ENCODE measurements at regions not wholly inside any gene's neighbourhood (a gene's known extent, or its start where the extent isn't known, plus 50 kb on each side); places are given as distances from the start of the nearest gene placed in this dataset.

GRCh38 chr2:16123856-16124780 is 183.8 kb downstream of the MYCN start:
- no peak for DNase-seq

DNA sequence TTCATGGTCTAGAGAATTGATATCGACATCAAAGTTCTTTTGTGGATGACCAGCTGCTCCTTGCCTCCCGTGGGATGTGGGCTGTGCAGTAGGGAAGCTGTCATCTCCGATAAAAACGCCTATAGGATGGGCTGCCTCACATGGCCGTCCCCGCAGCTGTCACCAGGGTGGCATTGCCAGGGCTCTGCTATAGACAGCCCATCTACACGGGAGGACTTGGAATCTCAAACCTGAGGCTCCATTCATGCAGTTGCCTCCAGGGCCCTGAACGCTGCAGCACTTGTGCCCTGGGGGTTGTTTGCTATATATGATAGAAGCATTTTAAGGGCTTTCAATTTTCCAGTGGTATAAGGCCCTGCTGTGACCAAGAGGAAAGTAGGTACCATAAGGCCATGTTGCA is 183.1 kb downstream of the MYCN start:
- DNase-seq = no peak

GRCh38 chr2:16122556-16122955 is 182.2 kb downstream of the MYCN start:
- no peak for DNase-seq

- no peak for DNase-seq
Measured at GRCh38 chr2:16121986-16122390, 181.6 kb downstream of the MYCN start.

GRCh38 chr2:16121231-16121985 is 181.1 kb downstream of the MYCN start:
- no peak for DNase-seq

- DNase-seq = no peak
Measured at GRCh38 chr2:16120591-16121180, 180.3 kb downstream of the MYCN start.

DNA sequence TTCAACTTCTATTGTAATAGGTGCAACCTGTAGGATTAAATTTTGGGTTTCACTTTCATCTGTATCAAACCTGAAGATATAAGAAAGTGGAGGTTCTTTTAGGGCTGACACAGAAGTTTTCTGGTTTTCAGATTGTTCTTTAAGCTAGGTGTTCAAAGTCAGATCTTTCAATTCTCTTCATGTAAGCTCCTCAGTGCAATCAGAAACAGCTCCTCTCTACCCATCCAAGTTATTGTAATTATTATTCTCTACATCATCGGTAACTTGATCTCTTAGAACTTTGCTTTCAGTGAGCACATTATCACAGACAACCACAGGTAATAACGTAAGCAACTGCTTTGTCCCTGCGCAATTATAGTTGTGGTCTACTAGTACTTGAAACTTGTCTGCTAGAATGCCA is 179.4 kb downstream of the MYCN start:
- DNase-seq = no peak

DNA sequence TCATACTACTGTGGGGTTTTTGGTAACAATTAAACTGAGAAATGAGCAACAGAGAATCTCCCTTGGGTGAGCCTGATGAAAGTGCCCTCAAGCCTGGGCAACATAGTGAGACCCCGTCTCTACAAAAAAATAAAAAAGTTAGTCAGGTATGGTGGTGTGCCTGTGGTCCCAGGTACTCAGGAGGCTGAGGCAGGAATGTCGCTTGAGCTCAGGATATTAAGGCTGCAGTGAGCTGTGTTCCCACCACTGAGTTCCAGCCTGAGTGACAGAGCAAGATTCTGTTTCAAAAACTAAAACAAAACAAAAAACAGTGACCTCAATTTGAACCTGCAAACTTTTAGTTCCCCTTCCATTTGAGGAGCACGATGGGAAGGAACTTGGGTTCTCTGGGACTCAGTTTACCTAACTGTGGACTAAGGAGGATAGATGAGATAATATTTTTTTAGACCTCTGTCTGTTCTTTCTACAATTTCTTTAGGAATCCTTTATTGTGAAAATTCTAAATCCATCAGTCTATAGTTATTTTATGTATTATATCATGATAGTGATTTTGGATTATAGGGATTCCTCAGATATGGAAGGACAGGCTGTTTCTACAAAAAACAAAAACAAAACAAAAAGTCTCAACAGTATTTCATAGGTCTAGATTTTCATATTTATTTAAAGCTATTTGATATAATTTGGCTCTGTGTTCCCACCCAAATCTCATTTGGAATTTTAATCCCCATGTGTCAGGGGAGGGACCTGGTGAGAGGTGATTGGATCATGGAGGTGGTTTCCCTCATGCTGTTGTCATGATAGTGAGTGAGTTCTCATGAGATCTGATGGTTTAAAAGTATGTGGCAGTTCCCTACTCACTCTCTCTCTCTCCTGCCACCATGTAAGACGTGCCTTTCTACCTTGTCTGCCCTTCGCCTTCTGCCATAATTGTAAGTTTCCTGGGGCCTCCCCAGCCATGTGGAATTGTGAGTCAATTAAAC is 178.6 kb downstream of the MYCN start:
- no peak for DNase-seq

GRCh38 chr2:16117791-16118610 is 177.7 kb downstream of the MYCN start:
- no peak for DNase-seq

DNA sequence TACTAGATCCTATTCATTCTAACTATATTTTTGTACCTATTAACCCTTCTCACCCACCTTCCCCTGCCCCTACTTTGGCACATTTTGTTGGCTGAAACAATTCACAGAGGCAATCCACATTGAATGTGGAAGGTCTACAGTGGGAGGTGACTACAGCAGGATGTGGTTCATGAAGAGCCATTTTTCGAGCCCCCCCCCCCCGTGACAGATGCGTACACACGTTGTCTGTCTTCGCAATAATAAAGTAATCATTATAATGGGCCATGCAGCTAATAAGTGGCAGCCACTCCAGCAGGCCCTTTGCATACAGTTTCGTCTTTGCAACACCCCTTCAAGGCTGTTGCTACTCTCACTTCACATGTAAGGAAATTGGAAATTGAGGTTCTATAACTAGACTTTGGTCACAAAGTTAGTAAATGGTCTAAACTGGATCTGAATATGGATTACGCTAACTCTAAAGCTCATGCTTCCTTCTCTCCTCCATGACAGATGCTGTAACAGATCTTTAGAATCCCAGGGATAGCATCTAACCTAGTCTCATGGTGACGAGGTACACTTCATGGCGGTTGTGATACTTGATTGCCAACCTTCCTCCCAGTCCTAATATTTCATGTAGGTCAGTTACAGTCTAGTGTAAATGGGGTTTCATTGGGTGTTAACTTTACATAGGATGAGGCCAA is 176.8 kb downstream of the MYCN start:
- DNase-seq = no peak

DNA sequence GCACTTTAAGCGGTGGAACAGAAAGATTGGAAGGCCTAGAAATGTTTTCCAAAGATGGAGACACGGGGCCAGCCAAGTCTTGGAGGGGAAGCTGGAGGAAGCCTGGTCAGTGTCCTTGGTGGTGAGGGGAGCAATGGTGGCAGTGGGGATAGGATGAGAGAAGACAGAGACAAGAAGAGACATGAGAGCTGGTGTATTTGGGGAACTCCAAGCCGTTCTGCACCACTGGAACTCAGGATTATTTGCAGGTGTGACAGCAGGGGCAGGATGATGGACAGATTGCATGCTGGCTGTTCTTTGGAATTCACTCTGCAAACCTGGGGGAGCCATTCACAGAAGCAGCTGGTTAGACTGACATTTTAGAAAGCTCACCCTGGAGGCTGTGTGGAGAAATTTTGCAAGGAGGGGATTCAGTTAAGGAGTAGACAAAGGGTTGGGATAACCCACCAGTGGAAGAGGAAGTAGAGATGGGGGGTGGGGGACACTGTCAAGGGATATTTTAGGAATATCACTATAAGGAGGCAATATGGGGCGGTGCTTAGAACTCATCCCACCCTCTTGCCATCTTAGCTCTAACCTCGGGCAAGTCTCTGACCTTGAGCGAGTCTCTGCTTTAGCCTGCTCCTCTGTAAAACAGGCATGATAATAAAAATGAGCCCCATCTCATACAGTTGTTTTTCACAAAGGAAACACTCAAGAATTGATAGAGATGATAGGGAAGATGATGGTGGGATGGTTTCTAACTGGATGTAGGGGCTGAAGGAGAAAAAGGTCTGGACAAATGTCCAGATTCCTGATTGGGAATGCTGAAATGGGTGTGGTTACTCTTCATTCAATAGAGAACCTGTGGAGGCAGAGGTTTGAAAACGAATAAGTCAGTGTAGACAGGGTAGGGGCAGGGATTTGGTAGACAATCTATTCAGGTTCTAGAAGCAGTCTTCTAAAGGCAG is 175.8 kb downstream of the MYCN start:
- DNase-seq = no peak

DNA sequence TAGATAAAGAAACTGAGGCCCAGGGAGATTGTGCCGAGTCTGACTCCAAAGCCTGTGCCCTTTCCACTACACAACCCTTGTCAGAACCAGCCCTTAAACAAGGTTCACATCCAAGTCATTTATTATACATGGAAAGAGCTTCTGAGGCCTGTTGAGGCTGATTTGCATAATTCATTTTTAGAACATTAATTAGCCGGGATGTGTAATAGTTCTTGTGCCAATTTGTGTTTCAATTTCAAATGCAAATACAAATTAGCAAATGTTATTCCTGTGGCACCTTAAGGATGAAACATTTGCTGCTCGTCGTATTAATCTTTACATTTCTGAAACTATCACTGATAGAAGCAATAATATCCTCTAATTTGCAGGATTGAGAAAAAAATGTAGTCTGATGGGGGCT is 174.9 kb downstream of the MYCN start:
- no peak for DNase-seq

- DNase-seq = no peak
Measured at GRCh38 chr2:16114836-16115235, 174.5 kb downstream of the MYCN start.

DNA sequence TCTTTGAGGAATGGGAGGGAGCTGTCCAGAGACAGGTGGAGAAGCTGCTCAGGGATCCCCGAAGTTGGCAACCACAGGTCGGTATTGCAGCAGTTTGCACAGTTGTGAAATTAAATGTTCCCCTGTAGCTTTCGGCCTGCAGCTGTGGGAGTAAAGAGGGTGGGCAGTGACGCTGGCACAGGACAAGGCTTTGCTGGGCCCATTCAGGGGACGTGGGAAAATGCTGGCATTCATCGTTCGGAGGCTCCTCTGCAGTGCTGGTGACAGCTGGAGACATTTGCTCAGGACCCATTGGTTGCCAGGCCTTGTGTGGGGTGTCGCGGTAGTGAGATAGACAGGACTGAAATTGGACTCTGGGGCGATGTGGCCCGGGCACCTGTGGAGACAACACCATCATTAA is 173.7 kb downstream of the MYCN start:
- no peak for DNase-seq

DNA sequence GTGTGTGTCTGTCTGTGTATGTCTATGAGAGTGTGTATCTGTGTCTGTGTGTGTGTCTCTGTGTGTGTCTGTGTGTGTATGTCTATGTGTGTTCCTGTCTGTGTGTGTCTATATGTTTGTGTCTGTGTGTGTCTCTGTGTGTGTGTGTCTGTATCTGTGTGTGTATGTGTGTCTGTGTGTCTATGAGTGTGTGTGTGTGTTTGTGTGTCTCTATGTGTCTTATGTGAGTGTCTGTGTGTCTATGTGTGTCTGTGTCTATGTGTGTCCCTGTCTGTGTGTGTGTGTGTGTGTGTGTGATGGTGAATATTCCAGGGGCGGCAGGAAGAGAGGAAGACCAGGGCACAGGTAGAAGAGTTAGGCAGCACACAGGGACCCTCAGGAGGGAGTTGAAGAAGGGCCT is 173.2 kb downstream of the MYCN start:
- DNase-seq = no peak

GRCh38 chr2:16112972-16113560 is 172.7 kb downstream of the MYCN start:
- DNase-seq = no peak

GRCh38 chr2:16112251-16112971 is 172.1 kb downstream of the MYCN start:
- DNase-seq = no peak

GRCh38 chr2:16111838-16112210 is 171.5 kb downstream of the MYCN start:
- no peak for DNase-seq

DNA sequence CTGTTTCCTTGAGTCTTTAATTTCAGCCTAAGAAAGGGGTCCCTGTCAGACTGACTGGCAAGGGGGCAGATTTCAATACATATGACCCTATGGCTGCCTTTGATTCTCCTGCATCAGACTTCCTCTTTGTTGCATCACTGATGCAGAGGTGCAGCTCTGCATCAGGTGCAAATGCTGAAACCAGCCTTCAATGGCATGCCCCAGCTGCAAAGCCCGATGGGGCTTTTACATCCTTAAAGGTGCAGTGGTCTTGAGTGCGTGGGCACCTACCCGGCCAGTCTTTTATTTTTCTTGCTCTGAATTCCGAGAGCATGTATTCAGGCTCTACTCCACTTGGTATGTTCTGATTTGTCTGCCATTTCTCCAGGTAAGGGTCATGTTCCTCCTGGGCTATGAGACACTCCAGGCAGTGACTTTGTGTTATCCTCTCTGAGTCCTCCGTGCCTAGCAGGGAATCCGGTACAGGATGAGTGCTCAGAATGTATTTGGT is 169.5 kb downstream of the MYCN start:
- no peak for DNase-seq
